Stomach smooth muscle (tissue), 2 donors: ENCODE measurements at regions not wholly inside any gene's neighbourhood (a gene's known extent, or its start where the extent isn't known, plus 50 kb on each side); places are given as distances from the start of the nearest gene placed in this dataset.

ENCODE experiments used
- H3K27ac ChIP-seq: one replicate; pipeline ENCODE4 v1.7.0; 2013; ENCODE audit warnings: mild to moderate bottlenecking, low read length, inconsistent platforms
- H3K27me3 ChIP-seq, 2 donors: one replicate each; pipeline ENCODE4 v1.7.0; 2013; ENCODE audit warnings: low read length in 2 of 2; ENCODE audit not compliant: insufficient read depth in 2 of 2, control insufficient read depth in 1 of 2
- H3K36me3 ChIP-seq, 2 donors: one replicate each; pipeline ENCODE4 v1.7.0; 2013; ENCODE audit warnings: low read length in 2 of 2; ENCODE audit not compliant: control insufficient read depth in 2 of 2, insufficient read depth in 2 of 2
- H3K4me1 ChIP-seq: one replicate; pipeline ENCODE4 v1.7.0; 2013; ENCODE audit warnings: low read length; ENCODE audit not compliant: control insufficient read depth, insufficient read depth
- H3K4me3 ChIP-seq, 2 donors: one replicate each; pipeline ENCODE4 v1.7.0; 2013; ENCODE audit warnings: low read length in 2 of 2
- H3K9ac ChIP-seq, 2 donors: one replicate each; pipeline ENCODE4 v1.7.0; 2013; ENCODE audit warnings: low read length in 2 of 2, mild to moderate bottlenecking in 1 of 2
- H3K9me3 ChIP-seq, 2 donors: one replicate each; pipeline ENCODE4 v1.7.0; 2013; ENCODE audit warnings: low read length in 2 of 2; ENCODE audit not compliant: control insufficient read depth in 2 of 2
- donor health status: healthy.
- donor health status: Pancreatic carcinoma.

DNA sequence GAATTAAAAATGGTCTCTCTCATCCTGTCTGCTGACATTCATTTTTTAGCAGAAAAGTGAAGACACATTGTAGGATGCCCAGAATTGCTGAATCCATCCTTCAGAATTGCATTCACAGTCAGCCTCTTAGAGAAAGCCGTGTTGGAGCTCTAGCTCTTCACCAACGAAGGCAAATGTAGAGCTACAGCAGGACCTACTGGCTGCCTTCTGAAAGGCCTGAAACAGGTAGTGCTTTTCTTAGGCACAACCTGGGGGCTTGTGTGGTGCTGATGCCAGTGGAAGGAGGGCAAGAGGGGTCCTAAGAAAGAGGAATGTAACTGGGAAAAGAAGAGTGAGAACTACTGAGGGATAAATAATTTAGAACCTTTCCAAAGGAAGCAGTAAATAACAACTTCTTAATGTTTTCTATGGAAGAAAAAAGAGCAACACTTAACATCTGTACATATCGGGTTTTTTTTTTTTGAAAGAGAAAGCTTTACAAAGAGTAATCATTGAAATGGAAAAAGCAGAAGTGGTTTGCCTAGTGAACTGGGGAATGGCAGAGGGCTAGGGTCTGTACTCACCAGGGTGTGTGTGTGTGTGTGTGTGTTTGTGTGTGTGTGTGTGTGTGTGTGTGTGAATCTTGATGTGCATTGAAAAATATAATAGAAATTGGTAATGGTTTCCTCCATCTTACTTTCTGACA, 297.8 kb downstream of the SATB1 start:
- Histone ChIP-seq H3K36me3 (no peaks in the 10 kb centered on the region), H3K27ac (no peak overlapping the region), H3K4me1 (no peaks in the 10 kb centered on the region), H3K27me3 (no peaks in the 10 kb centered on the region), H3K4me3 (no peak overlapping the region), H3K9ac (no peak overlapping the region), H3K9me3 (no peaks in the 10 kb centered on the region)

DNA sequence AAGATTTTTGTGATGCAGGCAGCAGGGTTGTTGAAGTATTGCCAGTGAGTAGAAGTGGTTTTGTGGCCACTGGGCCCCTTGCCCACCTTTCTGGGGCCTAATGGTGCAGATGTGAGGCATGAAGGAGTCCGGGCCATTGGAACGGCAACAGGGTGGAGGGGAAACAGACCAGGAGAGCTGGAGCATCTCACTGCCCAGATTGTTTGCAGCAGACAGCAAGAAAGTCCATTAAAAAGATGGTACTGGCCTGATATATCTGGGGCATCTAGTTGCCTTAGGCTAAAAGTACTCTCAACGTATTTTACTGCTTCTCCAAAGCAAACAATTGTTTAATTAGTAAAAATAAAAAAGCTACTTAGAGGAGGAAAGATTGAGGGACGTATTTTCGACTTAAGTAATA, 298.4 kb downstream of the SATB1 start:
- Histone ChIP-seq H3K4me3 (no peak overlapping the region), H3K27ac (no peak overlapping the region), H3K27me3 (no peaks in the 10 kb centered on the region), H3K36me3 (no peaks in the 10 kb centered on the region), H3K9ac (no peak overlapping the region), H3K9me3 (no peaks in the 10 kb centered on the region), H3K4me1 (no peaks in the 10 kb centered on the region)

DNA sequence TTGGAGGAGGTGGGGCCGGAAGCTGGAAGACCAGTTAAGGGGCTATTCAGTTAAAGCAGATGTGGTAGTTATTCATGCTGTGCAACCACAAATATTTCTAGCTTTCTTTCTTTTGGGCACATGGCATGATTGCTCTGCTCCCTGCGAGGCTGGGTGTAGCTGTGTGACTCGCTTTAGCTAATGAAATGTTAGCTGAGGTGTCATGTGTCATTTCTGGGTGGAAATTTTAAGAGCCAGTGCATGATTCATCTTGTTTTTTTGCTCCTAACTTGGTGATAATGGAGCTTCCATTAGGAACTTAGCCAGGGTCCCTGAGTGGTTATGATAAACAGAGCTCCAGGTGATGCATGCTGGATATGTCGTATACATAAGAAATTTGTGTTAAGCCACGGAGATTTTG, 300.6 kb downstream of the SATB1 start:
- H3K9me3 ChIP-seq: peaks cover 0 to 2% of the 10 kb centered on the region in 2 donors
- H3K27me3 ChIP-seq: no peaks in the 10 kb centered on the region
- H3K27ac ChIP-seq: no peak overlapping the region
- H3K4me1 ChIP-seq: no peaks in the 10 kb centered on the region
- no peaks in the 10 kb centered on the region for H3K36me3 ChIP-seq
- H3K9ac ChIP-seq: no peak overlapping the region
- no peak overlapping the region for H3K4me3 ChIP-seq

DNA sequence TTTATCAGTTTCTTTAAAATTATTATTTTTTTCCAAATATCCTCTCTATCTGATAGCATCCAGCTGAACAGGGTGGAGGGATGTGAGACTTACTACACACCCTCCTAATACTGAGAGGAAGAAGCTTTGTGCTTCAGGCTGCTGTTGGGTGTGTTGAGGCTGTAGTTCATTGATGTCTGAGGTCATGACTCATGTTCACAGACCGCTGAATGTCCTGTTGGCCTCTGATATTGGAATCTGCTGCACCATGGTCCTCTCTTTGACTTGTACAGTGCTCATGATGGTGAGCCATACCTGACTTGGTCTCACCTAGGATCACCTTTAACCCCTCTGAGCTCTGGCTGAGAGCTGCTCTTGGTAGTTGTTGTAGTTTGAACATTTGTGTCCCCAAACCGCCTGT, 302.9 kb downstream of the SATB1 start:
- H3K4me3 ChIP-seq: no peak overlapping the region
- no peak overlapping the region for H3K9ac ChIP-seq
- no peaks in the 10 kb centered on the region for H3K27me3 ChIP-seq
- peaks cover 0 to 2% of the 10 kb centered on the region in 2 donors for H3K9me3 ChIP-seq
- H3K36me3 ChIP-seq: no peaks in the 10 kb centered on the region
- no peaks in the 10 kb centered on the region for H3K4me1 ChIP-seq
- no peak overlapping the region for H3K27ac ChIP-seq

DNA sequence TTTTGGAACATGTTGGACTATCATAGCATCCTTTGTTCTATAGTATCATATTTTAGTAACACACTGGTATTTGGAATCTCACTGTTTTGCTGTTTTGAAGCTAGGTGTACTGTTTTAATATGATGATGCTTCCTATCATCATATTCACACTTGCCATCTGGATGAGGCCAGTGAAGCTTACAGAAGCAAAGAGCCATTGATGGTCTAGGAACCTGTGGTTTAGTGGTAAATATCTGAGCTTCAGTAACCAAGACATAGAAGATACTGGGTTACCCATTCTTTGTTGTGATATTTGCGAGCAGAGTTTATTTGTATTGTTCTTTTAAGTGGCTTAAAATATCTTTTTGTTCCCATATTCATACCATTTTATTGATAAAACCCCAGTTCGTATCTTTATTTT, 304.1 kb downstream of the SATB1 start:
- H3K27me3 ChIP-seq: no peaks in the 10 kb centered on the region
- H3K36me3 ChIP-seq: no peaks in the 10 kb centered on the region
- no peaks in the 10 kb centered on the region for H3K4me1 ChIP-seq
- H3K4me3 ChIP-seq: no peak overlapping the region
- peaks cover 0 to 2% of the 10 kb centered on the region in 2 donors for H3K9me3 ChIP-seq
- no peak overlapping the region for H3K27ac ChIP-seq
- no peak overlapping the region for H3K9ac ChIP-seq

DNA sequence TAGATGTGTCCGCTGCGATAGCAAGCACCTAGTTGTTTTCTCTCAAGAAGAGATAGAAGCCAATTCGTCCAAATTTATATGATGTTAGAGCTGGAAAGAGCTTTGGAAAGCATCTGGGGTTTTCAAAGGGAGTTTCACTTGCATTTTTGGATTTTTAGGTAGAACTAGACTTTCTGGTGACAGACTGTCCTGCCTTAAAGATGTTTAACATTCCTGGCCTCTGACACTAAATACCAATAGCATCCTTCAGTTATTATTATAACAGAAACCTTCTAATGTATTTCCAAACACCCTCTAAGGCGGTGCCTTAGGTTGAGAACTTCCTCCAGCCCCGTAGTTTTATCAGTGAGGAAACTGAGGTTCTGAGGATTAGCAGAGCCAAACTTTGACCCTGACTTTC, 305.3 kb downstream of the SATB1 start:
- Histone ChIP-seq H3K36me3 (no peaks in the 10 kb centered on the region), H3K9me3 (peaks cover 0 to 2% of the 10 kb centered on the region in 2 donors), H3K27me3 (no peaks in the 10 kb centered on the region), H3K4me3 (no peak overlapping the region), H3K27ac (no peak overlapping the region), H3K9ac (no peak overlapping the region), H3K4me1 (no peaks in the 10 kb centered on the region)

DNA sequence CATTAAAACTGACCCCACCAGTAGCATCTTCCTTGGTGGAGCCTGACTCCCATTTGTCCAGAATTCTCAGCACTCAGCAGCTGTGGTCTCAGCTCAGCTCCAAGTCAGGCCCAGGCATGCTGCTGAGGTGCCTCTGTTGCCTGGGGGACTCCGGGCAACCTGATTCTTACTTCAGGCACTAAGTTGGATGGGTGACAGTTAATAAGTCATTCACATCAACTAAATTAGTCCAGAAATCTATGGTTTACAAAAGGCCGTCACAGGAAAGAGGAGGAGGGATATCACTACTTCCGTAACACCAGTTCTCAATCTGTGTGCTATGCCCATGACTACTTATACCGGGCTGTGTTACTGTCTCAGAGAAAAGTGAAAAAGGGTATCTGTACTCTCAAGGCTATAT, 310.2 kb downstream of the SATB1 start:
- no peak overlapping the region for H3K4me3 ChIP-seq

DNA sequence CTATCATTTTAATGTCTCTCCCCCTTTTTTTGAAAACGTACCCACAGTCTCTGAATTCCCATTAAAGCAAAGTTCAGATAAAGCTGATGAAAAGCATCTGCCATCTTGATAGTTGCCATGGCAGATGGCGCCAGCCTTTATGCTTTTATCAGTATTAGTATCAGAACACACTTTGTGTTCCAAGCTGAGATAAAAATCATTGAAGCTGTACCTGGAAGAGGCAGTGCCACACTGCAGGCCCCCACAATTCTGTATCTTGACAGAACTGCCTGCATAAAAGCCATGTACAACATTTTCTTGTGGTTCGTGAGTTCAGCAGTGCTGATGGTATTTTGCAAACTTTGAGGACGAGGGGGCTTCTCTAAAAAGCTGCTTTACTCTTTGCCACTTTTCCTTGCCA, 311.7 kb downstream of the SATB1 start:
- H3K9me3 ChIP-seq: no peaks in the 10 kb centered on the region
- H3K27me3 ChIP-seq: no peaks in the 10 kb centered on the region
- H3K27ac ChIP-seq: no peak overlapping the region
- H3K36me3 ChIP-seq: no peaks in the 10 kb centered on the region
- H3K9ac ChIP-seq: no peak overlapping the region
- H3K4me3 ChIP-seq: no peak overlapping the region
- no peaks in the 10 kb centered on the region for H3K4me1 ChIP-seq

More for the DNA sequence above, 310.2 kb downstream of the SATB1 start:
- H3K4me1 ChIP-seq: no peaks in the 10 kb centered on the region
- no peaks in the 10 kb centered on the region for H3K27me3 ChIP-seq
- H3K27ac ChIP-seq: no peak overlapping the region
- H3K9ac ChIP-seq: no peak overlapping the region
- H3K9me3 ChIP-seq: no peaks in the 10 kb centered on the region
- no peaks in the 10 kb centered on the region for H3K36me3 ChIP-seq

DNA sequence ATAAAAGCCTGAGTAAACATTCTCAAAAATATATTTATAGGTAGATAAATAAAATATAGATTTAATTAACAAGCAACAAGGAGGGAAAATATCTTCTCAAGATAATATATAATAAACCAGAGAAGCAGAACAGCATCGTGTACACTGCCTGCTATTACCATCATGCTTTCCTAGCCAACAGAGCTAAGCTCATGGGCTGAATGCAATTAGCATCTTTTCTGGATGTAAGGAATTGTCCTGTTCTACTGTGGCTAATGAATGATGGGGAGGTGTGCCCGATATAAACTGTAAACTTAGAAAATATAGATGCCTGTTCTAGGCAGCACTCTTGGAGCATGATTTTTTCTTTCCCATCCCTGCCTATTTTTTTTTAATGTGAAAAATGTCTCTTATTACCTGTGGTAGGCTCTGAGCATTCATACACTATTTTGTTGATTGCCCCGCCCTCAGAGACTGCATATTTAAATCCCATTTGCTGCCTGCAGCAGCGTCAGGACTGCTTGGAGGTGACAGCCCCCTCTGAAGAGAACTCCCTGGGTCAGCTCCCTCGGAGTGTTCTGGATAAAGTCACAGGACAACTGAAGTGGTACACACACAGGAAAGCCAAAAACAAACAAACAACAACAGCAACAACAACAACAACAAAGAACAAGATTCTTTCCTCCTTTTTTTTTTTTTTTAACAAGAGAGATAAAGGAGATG, 312.3 kb downstream of the SATB1 start:
- H3K36me3 ChIP-seq: no peaks in the 10 kb centered on the region
- H3K4me3 ChIP-seq: no peak overlapping the region
- no peaks in the 10 kb centered on the region for H3K9me3 ChIP-seq
- H3K27ac ChIP-seq: no peak overlapping the region
- no peak overlapping the region for H3K9ac ChIP-seq
- H3K4me1 ChIP-seq: no peaks in the 10 kb centered on the region
- H3K27me3 ChIP-seq: no peaks in the 10 kb centered on the region

DNA sequence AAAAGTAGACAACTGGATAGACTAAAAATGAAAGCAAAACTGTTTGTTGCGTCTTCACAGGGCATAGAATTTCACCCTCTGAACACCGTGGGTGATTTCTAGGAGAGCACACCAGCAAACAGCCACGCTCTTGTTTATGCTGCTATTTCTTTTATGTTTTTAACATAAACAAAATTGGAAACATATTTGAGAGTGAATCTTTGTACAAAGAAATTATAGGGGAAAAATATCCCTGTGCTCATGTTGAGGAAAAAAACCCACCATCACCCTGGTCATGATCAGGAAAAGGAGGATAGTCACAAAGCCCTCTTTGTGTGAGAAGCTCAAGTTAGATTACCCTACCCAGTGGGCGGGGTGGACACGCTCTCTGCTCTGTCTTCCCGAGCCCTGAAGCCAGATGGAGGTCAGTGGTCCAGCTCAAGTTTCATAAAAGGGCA, 313.3 kb downstream of the SATB1 start:
- Histone ChIP-seq H3K27me3 (no peaks in the 10 kb centered on the region), H3K9ac (no peak overlapping the region), H3K36me3 (no peaks in the 10 kb centered on the region), H3K4me1 (no peaks in the 10 kb centered on the region), H3K27ac (no peak overlapping the region), H3K9me3 (no peaks in the 10 kb centered on the region), H3K4me3 (peak overlapping the region in 1 of 2 donors; percentile 31)

DNA sequence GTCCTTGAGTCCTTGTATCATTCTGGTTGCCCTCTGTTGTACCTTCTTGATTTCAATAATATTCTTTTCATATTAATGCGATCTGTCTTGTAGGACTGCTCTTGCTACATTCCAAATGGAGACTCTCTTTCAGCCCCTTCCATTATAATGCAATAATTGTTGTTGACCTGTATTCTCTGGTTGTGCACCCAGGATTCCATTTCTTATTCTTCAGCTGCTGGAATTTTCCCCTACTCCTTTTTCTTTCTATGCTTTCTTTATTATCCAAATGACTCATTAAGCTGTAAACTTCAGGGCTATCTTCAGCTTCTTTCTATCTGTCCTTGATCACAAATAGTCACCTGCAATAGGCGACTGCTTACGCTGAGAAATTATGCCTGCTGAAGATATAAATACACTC, 321.5 kb downstream of the SATB1 start:
- Histone ChIP-seq H3K36me3 (no peaks in the 10 kb centered on the region), H3K27me3 (no peaks in the 10 kb centered on the region), H3K4me3 (no peak overlapping the region), H3K4me1 (no peaks in the 10 kb centered on the region), H3K9ac (no peak overlapping the region), H3K27ac (no peak overlapping the region), H3K9me3 (no peaks in the 10 kb centered on the region)
